ENCODE measurements at regions not wholly inside any gene's neighbourhood (a gene's known extent, or its start where the extent isn't known, plus 50 kb on each side); places are given as distances from the start of the nearest gene placed in this dataset.

GRCh38 chr2:108171657-108172056 lies 68.1 kb upstream of the SULT1C3 start:
- no peak for TF ChIP-seq CTCF (IDR thresholded peaks at IDR 0.05; ENCODE audit: control extremely low read depth, extremely low read depth, low read depth, missing control alignments)
- no peak for DNase-seq (ENCODE audit: extremely low spot score)
- ChIA-PET POLR2A (no interaction called here), CTCF (interaction anchor here (0.6 to 1.3 kb wide), 4 partner anchors 10 to 19 kb away, joined by 3 to 4 read pairs (median 3); no protein-coding TSS in a partner anchor)

- ChIA-PET POLR2A (no interaction called here), CTCF (interaction anchor here (1.1 to 3.7 kb wide), 2 partner anchors 18 to 243 kb away, joined by 3 to 9 read pairs; no protein-coding TSS in a partner anchor)
- TF ChIP-seq CTCF (IDR thresholded peaks at IDR 0.05; ENCODE audit: control extremely low read depth, extremely low read depth, low read depth, missing control alignments): peak; percentile 18
- DNase-seq (ENCODE audit: extremely low spot score): no peak
Observed at GRCh38 chr2:108182489-108182888, 57.3 kb upstream of the SULT1C3 start.

GRCh38 chr2:108184419-108184818 lies 55.3 kb upstream of the SULT1C3 start:
- ChIA-PET POLR2A (no interaction called here), CTCF (interaction anchor here (0.8 to 3.7 kb wide), 10 partner anchors 9 to 1546 kb away, joined by 3 to 9 read pairs (median 4); no protein-coding TSS in a partner anchor)
- TF ChIP-seq CTCF (IDR thresholded peaks at IDR 0.05; ENCODE audit: control extremely low read depth, extremely low read depth, low read depth, missing control alignments): peak; percentile 53
- DNase-seq (ENCODE audit: extremely low spot score): no peak

- POLR2A ChIA-PET: no interaction called here
- no peak for DNase-seq (ENCODE audit: extremely low spot score)
- TF ChIP-seq CTCF (IDR thresholded peaks at IDR 0.05; ENCODE audit: control extremely low read depth, extremely low read depth, low read depth, missing control alignments): no peak
- CTCF ChIA-PET: interaction anchor here (1.5 kb wide), 1 partner anchor 11 kb away, joined by 3 read pairs; no protein-coding TSS in a partner anchor
Observed at GRCh38 chr2:108189316-108189715, 50.5 kb upstream of the SULT1C3 start.
